NCI-H345 treated with DMSO at 0.1 percent for 48 hours (cell line): ENCODE measurements at regions not wholly inside any gene's neighbourhood (a gene's known extent, or its start where the extent isn't known, plus 50 kb on each side); places are given as distances from the start of the nearest gene placed in this dataset.
"Not testable (repeated sequence)": the region's sequence is repeated elsewhere in the genome, so short reads cannot be mapped to it uniquely, and the experiment has no call there.

ENCODE experiments used
- DNase-seq: peaks from one replicate; lab custom pipeline; 2025; ENCODE audit not compliant: unreplicated experiment; lab: John Stamatoyannopoulos, UW

- no peak for DNase-seq
Measured at GRCh38 chr6:139448051-139448649, 73.7 kb upstream of the CITED2 start.

DNA sequence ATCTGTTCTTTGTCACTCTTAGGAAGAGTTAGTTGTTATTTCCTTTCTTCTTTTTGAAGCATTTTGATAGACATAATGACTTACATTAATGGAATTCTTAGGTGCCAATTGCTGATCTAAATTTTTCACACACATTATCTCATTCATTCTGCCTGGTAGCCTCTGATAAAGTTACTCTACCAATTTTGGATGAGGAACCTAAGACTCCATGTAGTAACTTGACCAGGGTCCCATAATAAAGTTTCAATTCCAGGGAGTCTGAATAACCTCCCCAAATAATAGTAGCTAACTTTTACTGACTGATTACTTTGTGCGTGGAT is 73.2 kb upstream of the CITED2 start:
- DNase-seq, result no peak

DNA sequence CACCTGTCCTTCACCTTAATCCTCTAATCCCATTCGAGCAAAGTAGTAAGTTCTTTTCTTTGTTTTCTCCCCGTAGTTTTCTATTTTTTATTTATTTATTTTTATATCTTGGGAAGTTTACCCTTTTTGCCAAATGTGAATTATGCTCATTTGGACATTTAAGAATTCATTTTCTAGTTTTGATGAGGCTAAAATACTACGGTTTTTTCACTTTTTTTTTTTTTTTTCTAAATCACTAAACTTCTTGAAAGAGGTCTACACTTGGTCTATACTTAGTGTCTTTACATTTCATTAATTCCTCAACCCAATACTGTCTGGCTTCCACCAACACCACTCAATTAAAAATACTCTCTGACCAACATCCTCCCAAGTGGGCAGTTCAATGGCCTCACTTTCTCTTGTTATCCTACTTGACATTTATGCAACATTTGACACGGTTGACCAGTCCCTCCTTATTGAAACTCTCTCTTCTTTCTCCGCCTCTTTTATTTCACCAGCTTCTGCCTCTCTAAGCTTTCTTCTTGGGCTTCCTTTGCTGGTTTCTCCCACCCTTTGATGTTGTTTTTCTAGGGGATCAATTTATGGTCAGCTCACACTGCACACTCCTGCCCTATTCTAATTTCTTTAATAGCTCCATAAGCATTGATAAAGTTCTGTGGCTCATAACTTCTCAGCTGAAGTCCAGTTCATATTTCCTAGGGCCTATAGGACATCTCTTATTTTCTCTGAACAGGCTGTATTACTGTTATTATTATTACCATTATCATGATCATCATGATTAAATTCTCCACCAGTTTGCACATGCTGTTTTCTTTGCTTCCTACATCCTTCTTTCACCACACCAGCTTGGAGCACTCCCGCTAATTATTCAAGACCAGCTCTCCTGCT is 72.6 kb upstream of the CITED2 start:
- DNase-seq, result no peak

DNA sequence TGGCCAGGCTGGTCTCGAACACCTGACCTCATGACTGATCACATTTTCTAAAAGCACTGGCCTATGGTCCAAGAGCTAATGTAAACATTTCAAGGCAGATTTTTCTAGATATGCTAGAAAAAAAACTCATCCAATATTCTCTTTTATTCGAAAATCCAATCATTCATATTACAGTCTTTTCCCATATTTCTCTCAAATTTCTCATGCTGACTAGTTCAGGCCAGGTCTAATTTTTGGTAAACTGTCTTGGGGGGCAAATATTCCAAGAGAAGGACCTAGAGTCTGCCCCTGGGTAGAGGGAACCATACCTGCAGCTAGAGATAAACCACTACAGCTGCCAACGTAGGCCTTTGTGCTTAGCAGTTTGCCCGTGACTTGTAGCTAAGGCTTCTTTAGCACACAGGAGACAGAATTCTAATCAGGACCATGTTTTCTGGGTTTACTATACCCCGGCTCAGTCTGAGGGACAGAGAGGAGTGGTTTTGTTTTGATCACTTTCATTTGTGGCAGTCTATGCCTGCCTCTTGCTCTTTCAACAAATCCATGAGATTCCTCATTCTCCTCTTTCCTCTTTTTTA is 71.8 kb upstream of the CITED2 start:
- no peak for DNase-seq

GRCh38 chr6:139444273-139444787 is 69.9 kb upstream of the CITED2 start:
- not testable (repeated sequence) for DNase-seq

DNA sequence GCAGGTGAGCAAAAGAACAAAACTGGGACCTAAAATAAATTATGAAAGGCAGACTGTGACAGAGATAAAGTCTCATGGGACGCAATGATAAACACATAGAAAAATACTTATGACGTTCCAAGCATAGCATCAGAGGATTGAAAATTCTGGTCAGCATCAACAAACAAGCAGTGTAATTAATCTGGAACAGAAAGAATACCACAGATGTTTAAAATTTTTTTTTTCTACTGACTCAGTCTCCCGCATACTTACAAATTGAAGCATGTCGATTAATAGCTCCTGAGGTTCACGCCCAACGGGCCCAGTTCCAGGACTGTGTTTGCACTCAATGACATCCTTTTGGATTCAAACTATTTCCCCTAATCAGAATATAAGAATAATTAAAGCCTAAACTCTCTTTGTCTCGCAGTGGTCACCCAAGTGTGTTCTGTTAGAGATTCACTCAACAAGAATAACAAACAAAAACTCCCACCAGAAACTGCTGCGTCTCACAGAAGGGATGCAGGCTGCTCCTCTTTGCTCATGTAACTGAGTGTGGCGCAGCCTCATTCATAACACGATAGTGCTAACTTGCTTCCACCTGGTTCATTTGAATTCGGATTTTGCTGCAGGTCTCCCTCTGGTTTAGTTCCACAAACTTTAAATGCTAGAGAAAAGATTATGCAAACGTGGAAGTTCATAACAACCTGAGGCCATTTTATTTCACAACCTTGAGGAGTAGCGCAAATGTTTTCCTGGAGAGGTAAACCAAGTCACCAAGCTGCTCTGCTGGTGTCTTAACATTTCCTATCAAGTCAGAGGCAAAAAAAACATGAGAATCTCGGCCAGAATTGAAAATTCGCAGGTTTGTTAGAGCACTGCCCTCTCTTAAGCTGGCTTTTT is 69.0 kb upstream of the CITED2 start:
- DNase-seq, result no peak

DNA sequence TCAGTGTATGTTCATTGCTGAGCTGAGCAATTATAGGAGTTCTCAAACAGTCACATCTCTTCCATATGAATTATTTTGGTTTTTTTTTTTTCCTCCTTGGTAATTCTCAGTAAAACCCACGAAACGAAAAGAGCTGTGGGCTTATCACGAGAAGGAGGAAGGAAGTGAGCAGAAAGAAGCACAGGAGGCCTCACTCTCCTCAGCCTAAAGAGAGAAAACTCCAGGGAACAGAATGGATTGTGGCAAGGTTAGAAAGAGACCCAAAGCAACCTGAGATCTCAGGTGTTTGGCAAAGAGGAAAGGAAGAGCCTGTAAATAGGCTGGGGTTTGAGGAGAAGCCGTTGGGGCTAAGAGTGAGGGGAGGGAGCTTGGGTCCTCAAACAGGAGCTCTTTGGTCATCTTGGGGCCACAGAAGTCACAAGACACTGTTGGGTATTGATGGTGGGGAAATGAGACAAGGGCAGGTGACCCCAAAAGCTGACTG is 67.8 kb upstream of the CITED2 start:
- no peak for DNase-seq

DNA sequence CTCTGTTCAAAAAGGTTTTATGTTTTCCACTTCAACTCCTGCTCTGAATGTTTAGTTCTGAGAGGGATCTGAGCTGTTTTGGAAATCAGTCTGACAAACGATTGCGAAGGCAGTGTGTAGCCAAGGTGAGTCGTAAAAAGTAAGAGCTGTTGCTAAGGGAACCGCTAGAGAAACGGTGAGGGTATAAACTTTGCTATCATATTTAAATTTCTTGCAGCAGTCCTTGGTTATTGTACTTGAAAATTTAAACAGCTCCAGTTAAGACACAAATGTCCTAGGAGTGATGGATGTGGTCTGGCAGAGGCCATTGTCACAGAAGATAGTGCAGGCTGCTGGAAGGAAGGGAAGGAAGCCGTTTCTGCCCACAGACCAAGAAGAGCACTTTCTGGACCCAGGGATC is 64.9 kb upstream of the CITED2 start:
- no peak for DNase-seq

GRCh38 chr6:139438775-139439174 is 64.3 kb upstream of the CITED2 start:
- DNase-seq, result no peak

DNA sequence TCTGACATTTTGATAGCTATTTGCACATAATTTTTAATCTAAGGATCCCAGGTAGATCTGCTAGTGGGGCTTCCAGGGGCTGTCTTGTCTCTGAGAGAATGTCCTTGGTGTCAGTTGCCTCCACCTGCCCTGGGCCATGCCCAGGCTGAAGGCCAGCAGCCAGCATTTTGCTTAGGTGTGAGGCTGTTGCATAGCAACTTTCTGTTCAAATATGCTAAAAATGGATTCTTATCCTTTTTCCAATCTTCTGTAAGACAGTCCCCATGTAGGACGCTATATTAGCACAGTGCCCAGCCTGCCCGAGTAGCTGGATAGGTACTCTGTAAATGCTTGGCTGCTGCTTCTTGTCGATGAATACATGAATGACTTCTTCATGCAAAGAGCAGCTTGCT is 62.5 kb upstream of the CITED2 start:
- DNase-seq, result no peak

GRCh38 chr6:139436200-139436956 is 61.9 kb upstream of the CITED2 start:
- DNase-seq, result no peak

- no peak for DNase-seq
Measured at GRCh38 chr6:139433631-139434419, 59.4 kb upstream of the CITED2 start.

GRCh38 chr6:139431602-139431956 is 57.1 kb upstream of the CITED2 start:
- no peak for DNase-seq

- DNase-seq, result no peak
Measured at GRCh38 chr6:139430899-139431601, 56.6 kb upstream of the CITED2 start.

- no peak for DNase-seq
Measured at GRCh38 chr6:139429580-139430145, 55.2 kb upstream of the CITED2 start.

DNA sequence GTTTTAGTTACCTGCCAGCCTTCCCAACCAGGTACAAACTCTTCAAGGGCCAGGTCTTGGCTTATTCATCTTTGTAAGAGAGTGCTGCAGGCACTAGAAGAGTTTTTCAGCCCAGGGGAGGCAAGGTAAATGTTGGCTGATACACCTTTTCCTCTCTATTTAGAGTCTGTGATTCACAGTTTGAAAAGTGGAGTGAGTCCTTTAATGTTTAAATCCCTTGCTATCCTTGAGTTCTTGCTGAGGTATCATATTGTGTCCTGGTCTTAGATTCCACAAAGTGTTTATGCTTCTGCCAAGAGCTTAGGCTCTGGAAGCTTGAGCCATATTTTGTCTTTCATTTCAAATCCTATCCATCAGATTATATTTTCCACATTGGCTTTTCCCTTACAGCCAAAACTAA is 52.8 kb upstream of the CITED2 start:
- no peak for DNase-seq

GRCh38 chr6:139426795-139427194 is 52.3 kb upstream of the CITED2 start:
- no peak for DNase-seq

DNA sequence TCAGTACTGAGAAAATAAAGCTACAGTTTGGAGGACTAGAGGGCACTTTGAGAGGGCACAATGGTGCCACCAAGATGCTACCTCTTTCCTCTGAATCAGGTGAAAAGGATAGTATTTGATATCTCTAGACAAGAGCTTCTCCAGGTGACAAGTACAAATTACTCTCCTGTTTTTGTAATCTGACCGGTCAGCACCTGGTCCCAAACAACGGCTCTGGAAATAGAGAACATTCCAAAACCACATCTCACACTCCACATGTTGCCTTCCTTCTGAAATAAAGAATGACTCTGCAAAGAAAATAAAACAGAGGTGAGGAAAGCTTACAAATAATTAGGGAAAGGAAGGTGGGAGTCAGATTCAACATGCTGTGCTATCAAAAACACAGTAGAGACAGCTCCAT is 51.3 kb upstream of the CITED2 start:
- DNase-seq, result no peak
